Suprapubic skin (tissue), 4 donors: ENCODE measurements at regions not wholly inside any gene's neighbourhood (a gene's known extent, or its start where the extent isn't known, plus 50 kb on each side); places are given as distances from the start of the nearest gene placed in this dataset.

ENCODE experiments used
- POLR2A ChIP-seq, 2 donors: fragments of 450-650 bp; IDR thresholded peaks; one replicate each; pipeline ENCODE4 v1.6.1; 2017; ENCODE audit warnings: antibody characterized with exemption in 2 of 2, mild to moderate bottlenecking in 2 of 2, moderate library complexity in 2 of 2
- POLR2AphosphoS5 ChIP-seq, 3 donors: sonication (generic); formaldehyde crosslinking; IDR thresholded peaks; one replicate each; pipeline ENCODE4 v1.6.1; 2017; ENCODE audit warnings: antibody characterized with exemption in 3 of 3
- TF ChIP-seq, protein P1 (sequence below), 2 donors: fragments of 200-600 bp in 1 of 2; fragments of 450-650 bp in 1 of 2; sonication (generic) in 1 of 2; IDR thresholded peaks; one replicate each; pipeline ENCODE4 v1.5.1; 2016 to 2019; ENCODE audit warnings: antibody characterized with exemption in 2 of 2, mild to moderate bottlenecking in 1 of 2, moderate library complexity in 1 of 2

DNA sequence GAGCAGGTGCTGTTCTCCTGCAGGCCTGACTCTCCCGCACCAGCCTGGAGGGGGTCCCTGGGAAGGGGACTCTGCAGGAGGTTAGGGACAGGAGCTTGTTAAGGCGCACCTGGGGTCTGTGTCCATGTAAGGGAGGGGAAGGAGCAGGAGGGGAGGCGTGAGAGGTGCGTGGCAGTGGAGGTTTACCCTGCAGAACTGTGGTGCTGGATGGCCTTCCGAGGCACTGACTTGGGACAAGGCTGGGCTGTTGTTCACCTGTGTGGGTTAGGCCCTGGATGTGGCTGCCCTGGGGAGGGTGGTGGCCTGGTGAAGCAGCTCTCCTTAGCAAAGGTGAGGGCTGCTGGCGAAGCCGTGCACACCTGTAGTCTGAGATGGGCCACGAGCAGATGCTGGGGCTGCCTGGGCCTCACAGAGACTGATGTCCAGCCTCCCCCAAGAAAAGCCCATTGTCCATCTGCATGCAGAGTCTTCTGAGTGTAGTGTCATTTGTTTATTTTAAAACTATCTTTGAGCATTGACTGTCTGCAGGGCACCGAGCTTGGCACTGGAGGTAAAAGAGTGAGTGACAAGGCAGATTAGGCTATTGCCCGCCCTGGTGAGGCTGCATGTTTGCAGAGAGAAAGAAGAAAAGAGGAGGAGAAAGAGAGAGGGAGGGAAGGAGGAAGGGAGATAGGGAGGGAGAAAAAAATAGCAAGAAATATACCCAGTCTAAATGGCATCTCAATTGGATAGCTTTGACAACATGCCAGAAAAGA lies 225.3 kb downstream of the GLRX3 start:
- TF ChIP-seq, protein P1, sequence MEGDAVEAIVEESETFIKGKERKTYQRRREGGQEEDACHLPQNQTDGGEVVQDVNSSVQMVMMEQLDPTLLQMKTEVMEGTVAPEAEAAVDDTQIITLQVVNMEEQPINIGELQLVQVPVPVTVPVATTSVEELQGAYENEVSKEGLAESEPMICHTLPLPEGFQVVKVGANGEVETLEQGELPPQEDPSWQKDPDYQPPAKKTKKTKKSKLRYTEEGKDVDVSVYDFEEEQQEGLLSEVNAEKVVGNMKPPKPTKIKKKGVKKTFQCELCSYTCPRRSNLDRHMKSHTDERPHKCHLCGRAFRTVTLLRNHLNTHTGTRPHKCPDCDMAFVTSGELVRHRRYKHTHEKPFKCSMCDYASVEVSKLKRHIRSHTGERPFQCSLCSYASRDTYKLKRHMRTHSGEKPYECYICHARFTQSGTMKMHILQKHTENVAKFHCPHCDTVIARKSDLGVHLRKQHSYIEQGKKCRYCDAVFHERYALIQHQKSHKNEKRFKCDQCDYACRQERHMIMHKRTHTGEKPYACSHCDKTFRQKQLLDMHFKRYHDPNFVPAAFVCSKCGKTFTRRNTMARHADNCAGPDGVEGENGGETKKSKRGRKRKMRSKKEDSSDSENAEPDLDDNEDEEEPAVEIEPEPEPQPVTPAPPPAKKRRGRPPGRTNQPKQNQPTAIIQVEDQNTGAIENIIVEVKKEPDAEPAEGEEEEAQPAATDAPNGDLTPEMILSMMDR (IDR thresholded peaks at IDR 0.05): no peak
- TF ChIP-seq POLR2AphosphoS5 (IDR thresholded peaks at IDR 0.05) (no peak), POLR2A (IDR thresholded peaks at IDR 0.05) (no peak)
